ENCODE measurements at regions not wholly inside any gene's neighbourhood (a gene's known extent, or its start where the extent isn't known, plus 50 kb on each side); places are given as distances from the start of the nearest gene placed in this dataset.
"Not testable (repeated sequence)": the region's sequence is repeated elsewhere in the genome, so short reads cannot be mapped to it uniquely, and the experiment has no call there.

GRCh38 chr10:64142395-64142794 is 621.2 kb downstream of the REEP3 start:
- DNase-seq = no peak

- no peak for DNase-seq
Measured at GRCh38 chr10:64148607-64149006, 627.4 kb downstream of the REEP3 start.

GRCh38 chr10:64156166-64156565 is 635.0 kb downstream of the REEP3 start:
- no peak for DNase-seq

GRCh38 chr10:64158551-64158950 is 637.4 kb downstream of the REEP3 start:
- no peak for DNase-seq

- DNase-seq = no peak
Measured at GRCh38 chr10:64159910-64160872, 639.0 kb downstream of the REEP3 start.

- no peak for DNase-seq
Measured at GRCh38 chr10:64170791-64171190, 649.6 kb downstream of the REEP3 start.

- DNase-seq = no peak
Measured at GRCh38 chr10:64173826-64174225, 652.6 kb downstream of the REEP3 start.

GRCh38 chr10:64174666-64175255 is 653.6 kb downstream of the REEP3 start:
- DNase-seq = no peak

GRCh38 chr10:64175271-64175962 is 654.2 kb downstream of the REEP3 start:
- DNase-seq = no peak

GRCh38 chr10:64182671-64183070 is 661.5 kb downstream of the REEP3 start:
- no peak for DNase-seq

- no peak for DNase-seq
Measured at GRCh38 chr10:64191286-64191685, 670.1 kb downstream of the REEP3 start.

- DNase-seq = no peak
Measured at GRCh38 chr10:64196638-64197315, 675.6 kb downstream of the REEP3 start.

- DNase-seq = no peak
Measured at GRCh38 chr10:64201936-64202335, 680.7 kb downstream of the REEP3 start.

- DNase-seq = not testable (repeated sequence)
Measured at GRCh38 chr10:64204504-64204903, 683.3 kb downstream of the REEP3 start.

GRCh38 chr10:64206409-64206808 is 685.2 kb downstream of the REEP3 start:
- no peak for DNase-seq

GRCh38 chr10:64209561-64209960 is 688.4 kb downstream of the REEP3 start:
- no peak for DNase-seq

- no peak for DNase-seq
Measured at GRCh38 chr10:64210211-64210610, 689.0 kb downstream of the REEP3 start.

GRCh38 chr10:64211466-64211865 is 690.3 kb downstream of the REEP3 start:
- DNase-seq = no peak

GRCh38 chr10:64215088-64215487 is 693.9 kb downstream of the REEP3 start:
- DNase-seq = no peak

GRCh38 chr10:64219271-64220025 is 698.2 kb downstream of the REEP3 start:
- DNase-seq = no peak

GRCh38 chr10:64234489-64234888 is 713.3 kb downstream of the REEP3 start:
- no peak for DNase-seq

- DNase-seq = no peak
Measured at GRCh38 chr10:64257704-64258103, 736.5 kb downstream of the REEP3 start.

All from activated CD8-positive, alpha-beta memory T cell treated with anti-CD3 and anti-CD28 coated beads, Interleukin-2, amount 50 U/mL, for 48 hours (primary cell).